ENCODE measurements at regions not wholly inside any gene's neighbourhood (a gene's known extent, or its start where the extent isn't known, plus 50 kb on each side); places are given as distances from the start of the nearest gene placed in this dataset.

GRCh38 chr3:182364323-182364722 is 429.0 kb upstream of the ATP11B start:
- H3K4me1 ChIP-seq (ENCODE audit: control insufficient read depth, insufficient read depth, low read length): no peaks in the 10 kb centered on the region
- no peaks in the 10 kb centered on the region for H3K9me3 ChIP-seq (ENCODE audit: control insufficient read depth, low read length)
- peak; percentile 39 for DNase-seq
- Mint-ChIP-seq H3K27me3 (ENCODE audit: insufficient read depth) (no peaks in the 10 kb centered on the region), H3K36me3 (ENCODE audit: low read depth) (no peaks in the 10 kb centered on the region), H3K9me3 (no peaks in the 10 kb centered on the region), H3K27ac (no peak overlapping the region), H3K4me3 (no peak overlapping the region), H3K4me1 (peaks cover 2% of the 10 kb centered on the region)
- no peaks in the 10 kb centered on the region for H3K36me3 ChIP-seq (ENCODE audit: control insufficient read depth, insufficient read depth, low read length)
- 89 to 93% methylated on average over 3 to 6 of the region's 6 CpGs for WGBS, 2 experiments (ENCODE audit: insufficient coverage in 1 of 2, insufficient read length in 1 of 2)
- H3K4me3 ChIP-seq (ENCODE audit: low read length): no peak overlapping the region
- peak overlapping the region; percentile 26 for H3K27ac ChIP-seq (ENCODE audit: low read depth, low read length)
- TF ChIP-seq CTCF (conservative IDR thresholded peaks at IDR 0.05): peak; percentile 54
- H3K9ac ChIP-seq (ENCODE audit: extremely low read depth, low read length, poor library complexity, severe bottlenecking): no peak overlapping the region
- no peaks in the 10 kb centered on the region for H3K27me3 ChIP-seq (ENCODE audit: control insufficient read depth, insufficient read depth, low read length, poor library complexity, severe bottlenecking)

GRCh38 chr3:182364723-182365650 is 428.3 kb upstream of the ATP11B start:
- WGBS, 2 experiments (ENCODE audit: insufficient coverage in 1 of 2, insufficient read length in 1 of 2): 74 to 93% methylated on average over 10 to 20 of the region's 20 CpGs
- Mint-ChIP-seq H3K9me3 (no peaks in the 10 kb centered on the region), H3K27me3 (ENCODE audit: insufficient read depth) (no peaks in the 10 kb centered on the region), H3K27ac (no peak overlapping the region), H3K4me1 (peaks cover 2% of the 10 kb centered on the region), H3K36me3 (ENCODE audit: low read depth) (no peaks in the 10 kb centered on the region), H3K4me3 (no peak overlapping the region)
- Histone ChIP-seq H3K9me3 (ENCODE audit: control insufficient read depth, low read length) (no peaks in the 10 kb centered on the region), H3K27me3 (ENCODE audit: control insufficient read depth, insufficient read depth, low read length, poor library complexity, severe bottlenecking) (no peaks in the 10 kb centered on the region), H3K4me3 (ENCODE audit: low read length) (no peak overlapping the region), H3K27ac (ENCODE audit: low read depth, low read length) (peak overlapping the region; percentile 26), H3K4me1 (ENCODE audit: control insufficient read depth, insufficient read depth, low read length) (no peaks in the 10 kb centered on the region), H3K36me3 (ENCODE audit: control insufficient read depth, insufficient read depth, low read length) (no peaks in the 10 kb centered on the region), H3K9ac (ENCODE audit: extremely low read depth, low read length, poor library complexity, severe bottlenecking) (no peak overlapping the region)
- TF ChIP-seq CTCF (conservative IDR thresholded peaks at IDR 0.05): peak; percentile 4
- peak; percentile 41 for DNase-seq

GRCh38 chr3:182366746-182367145 is 426.6 kb upstream of the ATP11B start:
- no peak overlapping the region for H3K27ac ChIP-seq (ENCODE audit: low read depth, low read length)
- no peak for TF ChIP-seq CTCF (conservative IDR thresholded peaks at IDR 0.05)
- no peak for DNase-seq
- no peak overlapping the region for H3K4me3 ChIP-seq (ENCODE audit: low read length)
- H3K36me3 Mint-ChIP-seq (ENCODE audit: low read depth): no peaks in the 10 kb centered on the region
- no peak overlapping the region for H3K27ac Mint-ChIP-seq
- H3K27me3 ChIP-seq (ENCODE audit: control insufficient read depth, insufficient read depth, low read length, poor library complexity, severe bottlenecking): no peaks in the 10 kb centered on the region
- H3K9me3 Mint-ChIP-seq: no peaks in the 10 kb centered on the region
- H3K4me1 Mint-ChIP-seq: peaks cover 2% of the 10 kb centered on the region
- H3K9ac ChIP-seq (ENCODE audit: extremely low read depth, low read length, poor library complexity, severe bottlenecking): no peak overlapping the region
- H3K36me3 ChIP-seq (ENCODE audit: control insufficient read depth, insufficient read depth, low read length): no peaks in the 10 kb centered on the region
- no peak overlapping the region for H3K4me3 Mint-ChIP-seq
- WGBS, 2 experiments (ENCODE audit: insufficient coverage in 1 of 2, insufficient read length in 1 of 2): 96% methylated on average over 2 of the region's 2 CpGs; no CpG with 5 or more reads in 1 of the 2 experiments
- no peaks in the 10 kb centered on the region for H3K9me3 ChIP-seq (ENCODE audit: control insufficient read depth, low read length)
- no peaks in the 10 kb centered on the region for H3K27me3 Mint-ChIP-seq (ENCODE audit: insufficient read depth)
- H3K4me1 ChIP-seq (ENCODE audit: control insufficient read depth, insufficient read depth, low read length): no peaks in the 10 kb centered on the region
